Activated T-helper 2 cell treated with anti-CD3 and anti-CD28 coated beads, Interferon-gamma antibody, Interleukin-2, Interleukin-4, amounts not matched to agents 10 μg/mL and 5 μg/mL and 100 μg/mL, durations not matched to agents 14 hours and 24 hours and 36 hours (primary cell): ENCODE measurements at regions not wholly inside any gene's neighbourhood (a gene's known extent, or its start where the extent isn't known, plus 50 kb on each side); places are given as distances from the start of the nearest gene placed in this dataset.

Experiments used
- DNase-seq: peaks from one replicate; pipeline ENCODE4 v3.0.0; 2021; ENCODE audit warnings: low spot score
- H3K27ac Mint-ChIP-seq: one replicate; pipeline ENCODE4 v1.8.0; 2021; ENCODE audit warnings: mixed read lengths
- H3K27me3 Mint-ChIP-seq: one replicate; pipeline ENCODE4 v1.8.0; 2021; ENCODE audit warnings: low read depth, mixed read lengths
- H3K36me3 Mint-ChIP-seq: one replicate; pipeline ENCODE4 v1.8.0; 2021; ENCODE audit warnings: low read depth, mixed read lengths
- H3K4me1 Mint-ChIP-seq: one replicate; pipeline ENCODE4 v1.8.0; 2021; ENCODE audit warnings: low read depth, mixed read lengths
- H3K4me3 Mint-ChIP-seq: one replicate; pipeline ENCODE4 v1.8.0; 2021; ENCODE audit warnings: low read depth, mild to moderate bottlenecking, moderate library complexity, mixed read lengths
- H3K9me3 Mint-ChIP-seq: one replicate; pipeline ENCODE4 v1.8.0; 2021; ENCODE audit warnings: mixed read lengths
- intact Hi-C: fragments of 100-400 bp; cut with micrococcal nuclease; formaldehyde crosslinking; loops from one replicate; pipeline ENCODE4 v1.15.1; 2023

- Mint-ChIP-seq H3K4me1 (no peaks in the 10 kb centered on the region), H3K27ac (no peak overlapping the region), H3K9me3 (no peaks in the 10 kb centered on the region), H3K4me3 (no peak overlapping the region), H3K27me3 (no peaks in the 10 kb centered on the region), H3K36me3 (no peaks in the 10 kb centered on the region)
- no peak for DNase-seq
- intact Hi-C loops = no loop called here
These were observed 166.2 kb upstream of the KCNJ16 start for GRCh38 chr17:69908626-69909368.

GRCh38 chr17:69909389-69909788, 165.6 kb upstream of the KCNJ16 start:
- no peaks in the 10 kb centered on the region for H3K4me1 Mint-ChIP-seq
- DNase-seq = no peak
- intact Hi-C loops = no loop called here
- H3K4me3 Mint-ChIP-seq = no peak overlapping the region
- no peaks in the 10 kb centered on the region for H3K27me3 Mint-ChIP-seq
- H3K27ac Mint-ChIP-seq = no peak overlapping the region
- H3K9me3 Mint-ChIP-seq = no peaks in the 10 kb centered on the region
- H3K36me3 Mint-ChIP-seq = no peaks in the 10 kb centered on the region

GRCh38 chr17:69912805-69913204, 162.2 kb upstream of the KCNJ16 start:
- no peak overlapping the region for H3K27ac Mint-ChIP-seq
- no peak for DNase-seq
- H3K36me3 Mint-ChIP-seq = no peaks in the 10 kb centered on the region
- no peaks in the 10 kb centered on the region for H3K4me1 Mint-ChIP-seq
- intact Hi-C loops = no loop called here
- H3K9me3 Mint-ChIP-seq = no peaks in the 10 kb centered on the region
- no peaks in the 10 kb centered on the region for H3K27me3 Mint-ChIP-seq
- H3K4me3 Mint-ChIP-seq = no peak overlapping the region

- intact Hi-C loops = no loop called here
- Mint-ChIP-seq H3K27ac (no peak overlapping the region), H3K36me3 (no peaks in the 10 kb centered on the region), H3K27me3 (no peaks in the 10 kb centered on the region), H3K9me3 (no peaks in the 10 kb centered on the region), H3K4me3 (no peak overlapping the region), H3K4me1 (no peaks in the 10 kb centered on the region)
- DNase-seq = no peak
These were observed 161.8 kb upstream of the KCNJ16 start for GRCh38 chr17:69913216-69913615.

GRCh38 chr17:69913616-69914015, 161.4 kb upstream of the KCNJ16 start:
- Mint-ChIP-seq H3K4me3 (no peak overlapping the region), H3K9me3 (no peaks in the 10 kb centered on the region), H3K27me3 (no peaks in the 10 kb centered on the region), H3K27ac (no peak overlapping the region), H3K36me3 (no peaks in the 10 kb centered on the region), H3K4me1 (no peaks in the 10 kb centered on the region)
- no peak for DNase-seq
- intact Hi-C loops = no loop called here

- peaks cover 5% of the 10 kb centered on the region for H3K9me3 Mint-ChIP-seq
- DNase-seq = no peak
- intact Hi-C loops = no loop called here
- H3K4me1 Mint-ChIP-seq = no peaks in the 10 kb centered on the region
- no peak overlapping the region for H3K4me3 Mint-ChIP-seq
- no peaks in the 10 kb centered on the region for H3K27me3 Mint-ChIP-seq
- H3K36me3 Mint-ChIP-seq = no peaks in the 10 kb centered on the region
- H3K27ac Mint-ChIP-seq = no peak overlapping the region
These were observed 160.5 kb upstream of the KCNJ16 start for GRCh38 chr17:69914520-69914919.

GRCh38 chr17:69916761-69917160, 158.3 kb upstream of the KCNJ16 start:
- intact Hi-C loops = no loop called here
- Mint-ChIP-seq H3K27ac (no peak overlapping the region), H3K4me3 (no peak overlapping the region)

GRCh38 chr17:69918164-69918563, 156.9 kb upstream of the KCNJ16 start:
- Mint-ChIP-seq H3K4me1 (no peaks in the 10 kb centered on the region), H3K36me3 (no peaks in the 10 kb centered on the region), H3K27ac (no peak overlapping the region), H3K4me3 (no peak overlapping the region), H3K9me3 (peaks cover 10% of the 10 kb centered on the region), H3K27me3 (no peaks in the 10 kb centered on the region)
- no peak for DNase-seq
- intact Hi-C loops = no loop called here

More at GRCh38 chr17:69916761-69917160, 158.3 kb upstream of the KCNJ16 start:
- Mint-ChIP-seq H3K27me3 (no peaks in the 10 kb centered on the region), H3K9me3 (peaks cover 10% of the 10 kb centered on the region), H3K36me3 (no peaks in the 10 kb centered on the region), H3K4me1 (no peaks in the 10 kb centered on the region)
- DNase-seq = no peak

- intact Hi-C loops = no loop called here
- peaks cover 10% of the 10 kb centered on the region for H3K9me3 Mint-ChIP-seq
- H3K36me3 Mint-ChIP-seq = no peaks in the 10 kb centered on the region
- no peak overlapping the region for H3K4me3 Mint-ChIP-seq
- no peak overlapping the region for H3K27ac Mint-ChIP-seq
- H3K4me1 Mint-ChIP-seq = no peaks in the 10 kb centered on the region
- no peaks in the 10 kb centered on the region for H3K27me3 Mint-ChIP-seq
- no peak for DNase-seq
These were observed 155.2 kb upstream of the KCNJ16 start for GRCh38 chr17:69919789-69920188.

- peaks cover 12% of the 10 kb centered on the region for H3K9me3 Mint-ChIP-seq
- H3K4me1 Mint-ChIP-seq = no peaks in the 10 kb centered on the region
- H3K27me3 Mint-ChIP-seq = no peaks in the 10 kb centered on the region
- H3K27ac Mint-ChIP-seq = no peak overlapping the region
- intact Hi-C loops = no loop called here
- H3K36me3 Mint-ChIP-seq = no peaks in the 10 kb centered on the region
- H3K4me3 Mint-ChIP-seq = no peak overlapping the region
- no peak for DNase-seq
These were observed 154.0 kb upstream of the KCNJ16 start for GRCh38 chr17:69921046-69921445.

GRCh38 chr17:69928611-69929010, 146.4 kb upstream of the KCNJ16 start:
- no peaks in the 10 kb centered on the region for H3K4me1 Mint-ChIP-seq
- H3K9me3 Mint-ChIP-seq = peaks cover 8% of the 10 kb centered on the region
- H3K36me3 Mint-ChIP-seq = no peaks in the 10 kb centered on the region
- H3K4me3 Mint-ChIP-seq = no peak overlapping the region
- intact Hi-C loops = no loop called here
- no peak overlapping the region for H3K27ac Mint-ChIP-seq
- no peaks in the 10 kb centered on the region for H3K27me3 Mint-ChIP-seq
- DNase-seq = no peak

- Mint-ChIP-seq H3K4me3 (no peak overlapping the region), H3K27me3 (no peaks in the 10 kb centered on the region), H3K4me1 (no peaks in the 10 kb centered on the region), H3K9me3 (no peaks in the 10 kb centered on the region), H3K27ac (no peak overlapping the region), H3K36me3 (no peaks in the 10 kb centered on the region)
- intact Hi-C loops = no loop called here
- no peak for DNase-seq
These were observed 138.0 kb upstream of the KCNJ16 start for GRCh38 chr17:69936996-69937395.

- no peaks in the 10 kb centered on the region for H3K36me3 Mint-ChIP-seq
- intact Hi-C loops = no loop called here
- no peaks in the 10 kb centered on the region for H3K27me3 Mint-ChIP-seq
- H3K4me3 Mint-ChIP-seq = no peak overlapping the region
- no peak overlapping the region for H3K27ac Mint-ChIP-seq
- no peaks in the 10 kb centered on the region for H3K9me3 Mint-ChIP-seq
- H3K4me1 Mint-ChIP-seq = no peaks in the 10 kb centered on the region
- no peak for DNase-seq
These were observed 132.0 kb upstream of the KCNJ16 start for GRCh38 chr17:69943058-69943457.

- no peaks in the 10 kb centered on the region for H3K9me3 Mint-ChIP-seq
- no peaks in the 10 kb centered on the region for H3K27me3 Mint-ChIP-seq
- H3K4me1 Mint-ChIP-seq = no peaks in the 10 kb centered on the region
- H3K27ac Mint-ChIP-seq = no peak overlapping the region
- intact Hi-C loops = no loop called here
- H3K36me3 Mint-ChIP-seq = no peaks in the 10 kb centered on the region
- H3K4me3 Mint-ChIP-seq = no peak overlapping the region
- no peak for DNase-seq
These were observed 130.6 kb upstream of the KCNJ16 start for GRCh38 chr17:69944406-69944805.
